CD4-positive, alpha-beta T cell treated with Interleukin-1 beta for 1 hour (primary cell): ENCODE measurements at regions not wholly inside any gene's neighbourhood (a gene's known extent, or its start where the extent isn't known, plus 50 kb on each side); places are given as distances from the start of the nearest gene placed in this dataset.

Experiments used
- DNase-seq, 2 donors: peaks; one replicate each; pipeline ENCODE4 v3.0.0-alpha.2; 2020 to 2022

DNA sequence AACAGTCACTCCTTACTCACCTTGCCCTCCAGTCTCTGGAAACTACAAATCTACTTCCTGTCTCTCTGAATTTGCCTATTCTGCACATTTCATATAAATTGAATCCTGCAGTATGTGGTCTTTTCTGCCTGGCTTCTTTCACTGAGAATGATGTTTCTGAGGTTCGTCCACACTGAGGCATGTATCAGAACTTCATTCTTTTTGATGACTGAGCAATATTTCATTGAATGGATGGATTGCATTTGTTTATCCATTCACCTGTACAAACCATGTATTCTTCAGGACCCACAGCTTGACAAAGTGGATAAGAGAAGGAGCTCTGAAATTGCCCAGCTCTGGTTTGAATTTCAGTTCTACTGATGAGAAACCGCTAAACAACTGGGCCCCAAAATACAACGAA, 118.9 kb upstream of the ARRDC4 start:
- DNase-seq = no peak

DNA sequence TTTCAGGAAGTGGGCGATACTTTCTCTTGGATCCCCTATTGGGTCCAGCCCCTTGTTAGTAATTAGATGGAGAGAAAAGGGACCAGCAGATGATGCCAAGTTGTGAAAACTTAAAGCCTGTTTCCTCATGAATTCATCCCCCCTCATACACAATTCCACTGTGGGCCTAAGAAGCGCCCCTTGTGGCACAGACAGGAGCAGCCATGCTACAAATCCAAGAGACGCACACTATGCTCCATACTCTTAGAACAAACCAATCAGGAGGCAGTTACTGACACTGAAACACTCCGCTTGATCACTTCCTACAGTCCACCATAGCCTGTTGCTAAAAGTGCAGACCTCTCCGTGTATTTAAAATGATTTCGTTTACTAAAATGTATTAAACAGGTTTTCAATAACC, 111.3 kb upstream of the ARRDC4 start:
- DNase-seq = no peak

DNA sequence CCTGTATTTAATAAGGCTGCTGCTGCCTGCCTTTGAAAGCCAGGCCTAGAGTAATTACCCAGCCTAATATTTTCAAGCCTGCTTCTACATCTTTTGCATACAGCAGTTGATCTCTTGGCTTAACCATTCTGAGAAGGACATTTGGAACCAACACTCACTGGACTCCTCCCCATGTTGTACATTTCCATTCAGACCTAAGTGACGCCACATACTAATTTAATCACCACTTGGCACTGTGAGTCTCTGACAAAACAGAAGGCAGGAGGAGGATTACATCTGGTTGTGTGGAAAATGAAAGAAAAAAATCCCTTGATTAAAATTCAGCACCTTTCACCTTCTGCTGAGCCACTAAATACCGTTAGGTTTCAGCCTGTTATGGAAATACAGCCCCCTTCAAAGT, 102.2 kb upstream of the ARRDC4 start:
- no peak for DNase-seq

DNA sequence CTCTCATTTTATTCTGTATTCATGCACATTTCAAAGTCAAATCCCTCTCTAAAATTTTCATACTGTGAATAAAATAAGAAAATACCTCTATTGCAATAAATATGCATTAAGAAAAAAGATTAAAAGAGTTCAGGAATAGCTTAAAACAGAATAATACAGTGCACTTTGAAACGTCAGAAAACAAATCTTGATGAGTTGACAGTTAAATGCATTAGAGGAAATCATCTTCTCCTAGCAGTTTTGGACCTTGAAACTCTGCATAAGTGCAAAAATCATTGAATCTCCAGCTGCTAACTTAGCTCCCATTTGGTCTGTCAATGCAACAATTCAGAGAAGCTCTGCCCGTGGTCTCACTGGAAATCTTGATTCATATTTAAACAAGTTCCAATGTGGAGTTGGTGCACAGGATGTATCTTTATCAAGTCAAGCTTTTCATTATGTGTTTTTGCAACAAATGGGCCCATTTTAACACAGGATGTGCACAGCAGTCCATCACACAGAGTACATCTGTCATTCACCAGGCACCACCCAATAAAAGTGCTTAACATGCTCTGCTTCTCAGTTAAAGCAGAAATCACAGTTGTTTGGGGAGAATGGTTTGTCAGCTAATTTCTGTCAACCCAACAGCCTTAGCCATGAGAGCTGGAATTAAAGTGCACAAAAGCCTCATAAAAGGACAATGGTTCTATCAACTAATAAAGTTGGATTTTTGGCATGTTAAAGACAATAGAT, 98.8 kb upstream of the ARRDC4 start:
- no peak for DNase-seq

DNA sequence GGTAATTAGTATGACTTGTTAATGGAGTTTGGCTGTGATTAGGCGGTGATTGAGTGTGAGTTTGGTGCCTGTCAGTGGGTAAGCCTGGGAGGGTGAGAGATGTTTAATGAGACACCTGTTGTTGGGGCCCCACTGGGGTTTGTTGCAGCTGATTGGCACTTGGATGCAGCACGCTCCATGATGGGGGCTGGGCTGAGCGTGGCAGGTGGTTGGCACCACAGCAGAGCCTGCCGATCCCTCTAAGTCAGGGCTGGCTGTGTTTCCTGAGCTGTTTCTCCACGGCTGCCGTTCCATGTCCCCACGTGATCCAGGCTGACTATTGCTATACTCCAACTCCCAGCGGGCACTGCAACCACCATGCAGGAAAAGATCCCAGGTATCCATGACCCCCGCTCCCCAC, 93.5 kb upstream of the ARRDC4 start:
- DNase-seq = no peak

DNA sequence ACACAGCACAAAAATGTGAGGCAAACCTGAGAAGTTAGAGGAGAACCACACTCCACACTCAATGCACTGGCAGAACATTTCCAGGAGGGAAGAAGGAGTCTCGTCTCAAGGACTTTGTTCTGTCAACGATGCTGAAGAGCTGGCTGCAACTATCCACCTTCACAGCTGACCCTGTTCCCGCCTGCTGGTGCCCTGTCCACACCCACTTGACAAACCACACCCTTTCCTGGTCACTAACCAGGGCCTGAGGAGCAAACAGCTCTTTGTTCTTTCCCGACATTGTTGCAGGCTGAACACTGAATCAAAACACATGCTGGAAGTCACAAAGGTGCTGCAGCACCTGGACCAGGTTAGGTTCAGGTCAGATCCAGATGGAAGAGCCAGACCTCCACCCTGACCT, 92.6 kb upstream of the ARRDC4 start:
- DNase-seq = no peak

DNA sequence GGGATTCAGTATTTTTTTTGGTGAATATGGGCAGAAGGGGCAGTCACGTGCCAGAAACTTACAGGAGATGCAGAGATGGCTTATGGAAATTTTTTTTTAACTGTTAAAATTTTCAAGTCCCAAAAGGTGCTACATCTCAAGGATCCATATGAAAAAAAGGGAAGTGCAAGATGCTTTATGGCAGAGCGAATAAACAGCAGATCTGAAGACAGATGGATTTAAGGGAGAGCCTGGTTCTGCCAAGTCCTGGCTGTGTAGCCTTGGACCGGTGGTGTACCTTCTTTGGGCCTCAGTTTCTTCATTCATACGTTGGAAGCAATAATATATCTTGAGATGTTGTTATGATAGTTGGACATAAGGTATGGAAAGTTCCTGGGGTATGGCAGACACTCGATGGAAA, 91.5 kb upstream of the ARRDC4 start:
- no peak for DNase-seq

DNA sequence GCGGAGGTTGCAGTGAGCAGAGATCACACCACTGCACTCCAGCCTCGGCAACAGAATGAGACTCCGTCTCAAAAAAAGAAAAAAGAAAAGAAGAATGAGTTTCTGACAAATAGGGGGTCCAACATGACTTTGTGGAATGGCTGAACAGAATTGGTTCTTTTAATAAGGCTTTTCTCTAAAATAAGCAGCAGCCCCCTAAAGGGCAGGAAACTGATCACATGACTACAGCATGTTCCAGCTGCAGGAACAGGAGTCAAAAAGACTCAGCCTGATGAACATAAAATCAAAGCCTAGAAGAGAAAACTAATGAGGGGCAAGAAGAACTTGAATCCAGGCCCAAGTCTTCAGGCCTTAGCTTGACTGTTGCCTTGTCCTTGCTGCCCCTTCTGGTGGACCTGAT, 89.7 kb upstream of the ARRDC4 start:
- DNase-seq = no peak

DNA sequence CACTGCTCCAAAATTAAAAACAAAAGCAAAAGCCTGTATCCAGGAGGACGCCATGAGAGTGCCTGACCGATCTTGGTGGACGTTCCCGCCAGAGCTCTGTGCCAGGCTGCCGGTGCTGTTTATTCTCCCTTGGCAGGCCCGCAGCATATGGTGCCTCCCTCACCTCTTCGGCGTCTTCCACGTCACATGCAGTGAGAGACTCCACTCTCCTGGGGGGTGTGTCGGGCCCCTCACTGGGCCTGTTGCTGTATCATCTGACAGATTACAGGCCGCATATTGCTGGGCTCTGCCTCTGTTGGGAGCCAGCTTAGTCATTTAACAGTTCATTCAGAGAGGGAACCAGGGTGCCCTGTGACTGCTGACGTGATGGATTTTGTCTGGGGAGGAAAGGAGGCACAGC, 86.4 kb upstream of the ARRDC4 start:
- no peak for DNase-seq

DNA sequence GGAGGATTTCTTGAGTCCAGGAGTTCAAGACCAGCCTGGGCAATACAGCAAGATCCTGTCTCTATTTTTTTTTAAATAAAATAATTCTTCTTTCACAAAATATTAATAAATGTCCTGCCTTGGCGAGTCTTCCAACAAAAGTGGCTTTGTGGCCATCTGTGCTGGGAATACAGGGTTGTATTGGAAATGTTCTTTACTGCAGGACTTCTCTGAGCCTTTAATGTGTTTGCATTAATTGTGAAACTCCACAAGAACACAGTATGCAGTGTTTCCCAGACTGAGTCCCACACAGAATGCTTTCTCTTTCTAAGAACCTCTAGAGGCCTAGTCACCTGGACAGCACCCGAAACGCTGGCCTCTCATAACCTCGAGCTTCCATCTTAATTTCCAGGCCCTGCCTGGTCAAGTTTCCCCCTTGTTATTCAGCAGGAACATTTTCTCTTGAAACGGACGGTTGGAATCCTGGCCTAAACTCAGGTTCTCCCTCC, 85.4 kb upstream of the ARRDC4 start:
- DNase-seq = no peak

DNA sequence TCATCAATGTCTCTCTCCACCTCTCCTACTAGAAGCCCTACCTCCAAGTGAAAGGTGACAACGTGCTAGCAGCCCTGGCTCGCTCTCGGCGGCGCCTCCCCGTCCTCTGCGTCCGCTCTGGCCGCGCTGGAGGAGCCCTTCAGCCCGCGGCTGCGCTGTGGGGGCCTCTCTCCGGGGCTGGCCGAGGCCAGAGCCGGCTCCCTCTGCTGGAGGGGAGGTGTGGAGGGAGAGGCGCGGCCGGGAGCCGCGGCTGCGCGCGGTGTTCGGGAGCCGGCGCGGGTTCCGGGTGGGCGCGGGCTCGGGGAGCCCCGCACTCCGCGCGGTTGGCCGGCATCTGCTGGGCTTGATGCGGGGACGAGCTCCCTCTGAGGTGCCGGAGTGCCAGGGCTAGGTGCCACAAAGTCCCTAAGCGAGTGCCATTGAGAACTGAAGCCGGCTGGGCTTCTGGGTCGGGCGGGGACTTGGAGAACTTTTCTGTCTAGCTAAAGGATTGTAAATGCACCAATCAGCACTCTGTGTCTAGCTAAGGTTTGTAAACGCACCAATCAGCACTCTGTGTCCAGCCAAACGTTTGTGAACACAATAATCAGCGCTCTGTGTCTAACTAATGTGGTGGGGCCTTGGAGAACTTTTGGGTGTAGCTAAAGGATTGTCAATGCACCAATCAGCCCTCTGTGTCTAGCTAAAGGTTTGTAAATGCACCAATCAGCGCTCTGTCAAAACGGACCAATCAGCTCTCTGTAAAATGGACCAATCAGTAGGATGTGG, 84.8 kb upstream of the ARRDC4 start:
- peak in 1 of 2 donors; percentile 7 for DNase-seq

DNA sequence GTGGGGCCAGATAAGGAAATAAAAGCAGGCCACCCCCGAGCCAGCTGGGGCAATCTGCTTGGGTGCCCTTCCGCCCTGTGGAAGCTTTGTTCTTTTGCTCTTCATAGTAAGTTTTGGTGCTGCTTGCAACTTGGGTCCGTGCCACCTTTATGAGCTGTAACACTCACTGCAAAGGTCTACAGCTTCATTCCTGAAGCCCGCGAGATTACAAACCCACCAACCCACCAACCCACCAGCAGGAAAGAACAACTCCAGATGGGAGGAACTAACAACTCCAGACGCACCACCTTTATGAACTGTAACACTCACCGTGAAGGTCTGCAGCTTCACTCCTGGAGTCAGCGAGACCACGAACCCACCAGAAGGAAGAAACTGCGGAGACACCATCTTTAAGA, 84.2 kb upstream of the ARRDC4 start:
- no peak for DNase-seq

DNA sequence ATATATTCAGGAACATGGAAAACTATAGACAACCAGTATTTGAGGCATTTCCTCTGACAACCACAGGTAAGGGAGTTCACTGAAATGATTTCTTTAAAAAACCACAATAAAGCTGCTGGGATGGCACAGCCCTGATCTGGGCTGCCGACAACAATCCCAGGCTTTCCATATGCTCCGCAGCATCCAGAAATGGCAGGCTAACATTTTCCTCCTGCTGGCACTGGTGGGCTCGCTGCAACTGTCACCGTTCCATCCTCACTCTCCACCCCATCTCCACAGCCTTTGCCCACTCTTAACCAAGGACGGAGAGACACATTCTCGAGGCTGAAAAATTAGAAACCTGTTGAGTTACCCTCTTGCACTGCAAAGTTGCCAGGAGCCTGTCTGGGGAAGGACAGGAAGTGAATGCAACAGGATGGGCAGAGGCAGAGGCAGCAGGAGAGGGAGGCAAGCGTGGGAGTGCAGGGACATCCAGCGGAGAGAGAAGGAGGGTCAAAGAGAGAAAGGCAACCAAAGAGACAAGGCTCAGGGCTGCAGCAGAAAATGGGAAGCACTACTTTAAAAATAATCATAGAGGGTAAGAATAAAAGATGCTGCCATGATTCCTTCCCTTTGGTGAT, 79.0 kb upstream of the ARRDC4 start:
- no peak for DNase-seq

DNA sequence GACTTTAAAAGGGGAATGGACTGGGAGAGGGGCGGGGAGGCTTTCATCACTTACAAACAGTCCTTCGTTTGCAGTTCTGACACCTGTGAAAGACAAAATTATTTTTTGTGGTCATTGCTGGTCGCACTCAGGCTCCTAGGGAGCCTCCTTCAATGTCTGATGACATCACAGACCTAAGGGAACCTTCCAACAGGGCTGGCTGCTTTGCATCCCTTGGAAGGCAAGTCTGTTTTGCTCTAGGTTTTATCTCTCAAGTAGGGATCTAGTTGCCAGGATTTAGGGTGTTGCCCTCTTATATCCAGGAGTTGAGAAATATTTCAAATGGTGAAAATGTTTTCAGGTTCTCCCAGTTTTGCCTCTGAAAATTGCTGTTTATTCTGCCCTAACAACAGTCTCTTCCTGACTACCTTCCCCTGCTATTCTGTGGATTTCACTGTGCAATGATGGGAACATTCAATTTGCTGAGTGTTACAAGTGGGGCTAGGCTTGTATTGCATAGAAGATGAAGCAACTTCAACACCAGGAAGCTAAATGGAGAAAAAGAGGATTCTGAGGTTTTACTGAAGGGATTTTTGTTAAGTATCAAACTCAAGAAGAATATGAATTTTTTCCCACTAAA, 75.9 kb upstream of the ARRDC4 start:
- DNase-seq = no peak

DNA sequence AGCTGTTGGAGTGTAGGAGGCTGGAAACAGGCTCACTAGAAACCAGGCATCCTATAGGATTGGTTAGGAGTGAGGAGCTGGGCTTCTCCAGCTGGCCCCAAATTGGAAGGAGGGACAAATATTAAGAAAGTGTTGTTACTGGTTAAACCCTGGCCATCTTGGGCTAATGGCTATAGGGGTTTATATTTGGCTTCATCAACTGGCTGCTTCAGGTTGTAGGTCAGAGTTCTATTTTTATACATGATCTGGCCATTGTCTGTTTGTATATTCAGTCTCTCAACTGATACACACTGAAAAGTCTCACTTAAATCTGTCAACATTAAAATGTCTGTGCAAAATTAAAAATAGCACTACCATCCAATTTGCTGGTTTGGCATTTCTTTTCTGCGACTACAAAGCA, 70.2 kb upstream of the ARRDC4 start:
- DNase-seq = no peak

DNA sequence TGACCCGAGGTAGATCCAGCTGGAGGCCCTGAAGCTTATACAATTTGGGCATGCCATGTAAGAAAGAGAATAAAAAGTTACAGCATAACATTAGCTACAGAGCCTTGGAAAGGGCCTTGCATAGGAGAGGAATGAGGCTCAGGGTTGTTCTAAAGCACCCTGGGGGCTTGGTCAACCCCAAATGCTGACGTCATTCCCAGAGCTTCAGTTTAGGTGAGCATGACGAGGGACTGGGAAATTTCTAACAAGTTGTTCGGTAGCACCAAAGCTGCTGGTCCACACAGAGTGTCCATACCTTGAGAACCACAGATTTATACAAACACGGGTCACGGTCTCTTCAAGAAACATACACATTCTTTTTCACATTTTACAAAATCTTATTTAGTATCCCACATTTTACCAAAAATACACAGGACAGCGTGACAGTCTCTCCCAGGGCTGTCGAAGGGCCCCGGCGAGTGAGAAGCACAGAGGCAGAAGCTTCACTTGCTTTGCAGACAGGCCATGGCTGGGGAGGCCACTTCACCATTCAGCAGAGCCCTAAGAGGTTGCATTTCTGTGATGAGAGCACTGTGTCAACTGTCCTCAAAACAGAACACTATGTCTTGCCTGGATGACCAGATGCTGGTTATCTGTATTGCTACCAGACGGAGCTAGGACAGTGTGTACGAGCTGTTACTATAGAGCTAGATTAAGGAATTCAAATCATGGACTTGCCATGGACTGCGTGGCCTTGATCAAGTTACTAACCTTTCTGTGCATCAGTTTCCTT, 68.2 kb upstream of the ARRDC4 start:
- no peak for DNase-seq

DNA sequence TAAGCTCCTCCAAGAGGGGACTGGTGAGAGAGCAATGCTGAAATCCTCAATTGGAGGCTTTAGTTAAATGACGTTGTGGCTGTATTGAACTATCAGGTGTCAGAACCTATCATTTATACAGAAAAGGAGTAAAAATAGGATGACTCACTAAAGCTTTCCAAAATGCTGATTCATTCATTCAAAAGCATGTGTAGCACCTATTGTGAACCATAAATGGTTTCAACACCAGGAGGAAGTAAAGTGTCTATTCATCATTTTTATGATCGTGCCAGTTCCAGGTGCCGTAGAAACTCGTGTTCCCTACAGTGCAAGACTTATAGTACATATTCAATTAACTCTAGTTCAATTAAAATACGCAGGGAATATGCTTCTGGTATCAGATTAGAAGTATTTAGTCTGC, 66.5 kb upstream of the ARRDC4 start:
- DNase-seq = no peak

DNA sequence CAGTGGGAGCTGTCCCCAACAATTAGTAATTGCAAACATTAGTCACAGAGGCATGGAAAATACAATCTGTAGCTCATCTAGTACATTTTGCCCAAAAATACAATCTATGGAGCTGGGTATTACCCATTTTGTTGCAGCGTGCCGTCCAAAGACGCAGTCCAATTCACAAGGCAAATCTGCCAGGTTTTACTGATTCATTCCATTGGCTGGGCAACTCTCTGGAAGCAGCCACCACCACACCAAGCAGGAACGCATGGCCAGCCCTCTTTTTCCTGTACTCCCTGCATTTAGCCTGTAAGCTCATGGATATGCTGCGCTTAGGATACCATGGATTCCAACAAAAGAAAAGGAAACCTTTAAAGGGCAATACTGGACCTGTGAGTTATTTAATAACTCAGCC, 60.5 kb upstream of the ARRDC4 start:
- DNase-seq = no peak

DNA sequence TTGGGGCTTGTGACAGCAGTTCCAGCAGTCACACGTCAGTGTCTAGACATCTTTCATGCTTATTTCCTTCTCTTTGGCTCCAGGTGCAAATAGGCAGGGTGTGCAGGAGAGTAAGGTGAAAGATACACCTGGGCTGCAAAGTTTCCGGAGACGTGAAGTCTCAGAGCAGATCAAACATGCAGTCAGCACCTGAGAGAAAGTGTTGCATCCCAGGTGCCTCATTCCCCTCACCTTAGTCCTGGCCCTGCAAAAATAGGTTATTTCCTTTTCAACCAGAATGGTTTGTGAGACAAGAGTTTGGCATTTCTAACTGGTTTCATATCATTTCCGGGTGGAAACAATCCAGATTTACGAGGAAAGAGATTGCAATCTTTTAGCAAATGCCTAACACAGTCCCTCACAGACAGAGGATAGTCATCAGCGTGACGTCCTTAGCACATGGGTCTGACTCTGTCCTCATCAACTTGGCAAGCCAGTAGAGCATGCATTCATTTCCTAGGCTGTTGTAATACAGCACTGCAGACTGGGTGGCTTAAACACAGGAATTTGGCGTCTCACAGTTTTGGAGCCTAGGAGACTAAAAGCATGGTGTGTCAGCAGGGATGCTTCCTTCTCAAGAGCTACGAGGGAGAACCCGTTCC, 58.2 kb upstream of the ARRDC4 start:
- no peak for DNase-seq

DNA sequence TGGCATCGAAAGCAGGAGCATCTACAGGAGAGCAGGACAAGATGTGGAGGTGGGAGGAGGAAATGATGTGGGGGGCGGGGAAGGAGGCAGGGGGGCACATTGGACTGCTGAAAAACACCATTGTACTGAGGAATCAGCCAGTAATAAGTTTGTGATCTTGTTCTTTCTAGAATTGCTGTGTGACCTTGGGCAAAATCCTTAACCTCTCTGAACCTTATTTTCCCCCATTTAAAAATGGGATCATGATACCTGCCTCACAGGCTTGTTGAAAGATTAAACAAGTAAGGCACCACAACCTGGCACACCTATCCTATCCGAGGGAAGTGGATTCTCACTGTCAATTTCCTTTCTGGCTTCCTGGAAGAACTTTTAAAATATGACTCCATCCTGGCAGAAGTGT, 56.9 kb upstream of the ARRDC4 start:
- no peak for DNase-seq

DNA sequence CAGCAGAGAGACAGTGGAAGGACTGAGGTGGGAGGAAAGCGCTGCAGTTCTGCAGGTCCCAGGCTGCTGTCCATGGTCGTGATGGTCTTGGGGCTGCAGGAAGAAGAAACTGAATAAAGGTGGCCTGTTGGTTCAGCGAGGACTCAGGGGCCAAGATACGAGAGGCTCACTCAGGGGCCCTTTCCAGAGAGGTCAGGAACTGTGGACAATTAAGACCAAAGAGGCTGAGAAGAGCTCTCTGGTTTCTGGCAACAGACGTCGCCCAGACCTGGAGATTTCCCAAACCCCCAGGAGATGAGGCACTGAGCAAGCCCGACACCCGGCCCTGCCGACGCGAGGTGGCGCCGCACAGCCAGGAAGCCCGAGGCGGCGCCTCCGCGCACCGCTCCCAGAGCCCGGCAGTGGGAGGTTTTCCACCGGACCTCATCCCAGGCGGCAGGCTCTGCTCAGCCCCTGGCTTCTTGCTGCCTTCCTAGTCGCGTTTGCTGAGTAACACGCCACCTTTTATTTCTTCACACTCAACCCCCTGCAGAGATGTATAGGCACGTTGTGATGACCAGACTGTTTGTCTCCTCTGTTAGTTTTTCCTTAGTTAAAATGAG, 56.4 kb upstream of the ARRDC4 start:
- no peak for DNase-seq
